Inflammatory macrophage treated with lipopolysaccharide for 4 hours (primary cell): ENCODE measurements at regions not wholly inside any gene's neighbourhood (a gene's known extent, or its start where the extent isn't known, plus 50 kb on each side); places are given as distances from the start of the nearest gene placed in this dataset.

Experiments used
- DNase-seq: peaks from one replicate; pipeline ENCODE4 v3.0.0-alpha.2; 2020

- DNase-seq: no peak
Measured at GRCh38 chr7:15985587-15986384, 299.3 kb upstream of the MEOX2 start.

- no peak for DNase-seq
Measured at GRCh38 chr7:15977663-15978062, 291.2 kb upstream of the MEOX2 start.

GRCh38 chr7:15972862-15973275 lies 286.4 kb upstream of the MEOX2 start:
- DNase-seq: peak; percentile 30

- DNase-seq: no peak
Measured at GRCh38 chr7:15967551-15967950, 281.1 kb upstream of the MEOX2 start.

- no peak for DNase-seq
Measured at GRCh38 chr7:15967121-15967520, 280.6 kb upstream of the MEOX2 start.

GRCh38 chr7:15963206-15963605 lies 276.7 kb upstream of the MEOX2 start:
- DNase-seq: no peak

- no peak for DNase-seq
Measured at GRCh38 chr7:15954671-15955354, 268.3 kb upstream of the MEOX2 start.

GRCh38 chr7:15950299-15950698 lies 263.8 kb upstream of the MEOX2 start:
- DNase-seq: no peak

GRCh38 chr7:15947754-15948153 lies 261.3 kb upstream of the MEOX2 start:
- DNase-seq: no peak

- no peak for DNase-seq
Measured at GRCh38 chr7:15938115-15938514, 251.6 kb upstream of the MEOX2 start.

GRCh38 chr7:15937571-15937970 lies 251.1 kb upstream of the MEOX2 start:
- no peak for DNase-seq

GRCh38 chr7:15936991-15937390 lies 250.5 kb upstream of the MEOX2 start:
- DNase-seq: no peak

- no peak for DNase-seq
Measured at GRCh38 chr7:15932318-15932717, 245.8 kb upstream of the MEOX2 start.

GRCh38 chr7:15929411-15929810 lies 242.9 kb upstream of the MEOX2 start:
- DNase-seq: no peak

GRCh38 chr7:15925608-15926007 lies 239.1 kb upstream of the MEOX2 start:
- DNase-seq: no peak

GRCh38 chr7:15924910-15925309 lies 238.4 kb upstream of the MEOX2 start:
- DNase-seq: no peak

GRCh38 chr7:15922002-15922401 lies 235.5 kb upstream of the MEOX2 start:
- DNase-seq: no peak

GRCh38 chr7:15921576-15921975 lies 235.1 kb upstream of the MEOX2 start:
- DNase-seq: no peak

GRCh38 chr7:15920953-15921352 lies 234.5 kb upstream of the MEOX2 start:
- no peak for DNase-seq

GRCh38 chr7:15916681-15917380 lies 230.3 kb upstream of the MEOX2 start:
- no peak for DNase-seq

GRCh38 chr7:15915686-15916293 lies 229.3 kb upstream of the MEOX2 start:
- no peak for DNase-seq

- DNase-seq: no peak
Measured at GRCh38 chr7:15914611-15915010, 228.1 kb upstream of the MEOX2 start.

GRCh38 chr7:15906436-15906835 lies 220.0 kb upstream of the MEOX2 start:
- DNase-seq: no peak
